ENCODE measurements at regions not wholly inside any gene's neighbourhood (a gene's known extent, or its start where the extent isn't known, plus 50 kb on each side); places are given as distances from the start of the nearest gene placed in this dataset.

GRCh38 chr6:119637768-119638167 is 288.2 kb upstream of the MAN1A1 start:
- ChIA-PET POLR2A (no interaction called here), CTCF (ENCODE audit: low intra/inter-chr PET ratio, low total read pairs) (no interaction called here)
- Histone ChIP-seq H2AFZ (ENCODE audit: low read length) (no peak overlapping the region), H3K27me3 (ENCODE audit: control insufficient read depth in 1 of 2, insufficient read depth in 2 of 2, low read length in 2 of 2) (no peaks in the 10 kb centered on the region), H3K79me2 (ENCODE audit: insufficient read depth, low read length) (no peaks in the 10 kb centered on the region), H3K9me3 (ENCODE audit: low read length) (no peaks in the 10 kb centered on the region), H4K20me1 (ENCODE audit: insufficient read depth, low read length) (no peaks in the 10 kb centered on the region), H3K4me2 (ENCODE audit: low read depth, low read length) (no peak overlapping the region), H3K27ac (ENCODE audit: extremely low read length, insufficient read depth, low read length) (no peak overlapping the region), H3K4me1 (ENCODE audit: insufficient read depth, low read length) (no peaks in the 10 kb centered on the region), H3K4me3 (replicated peaks in 1 of 3; ENCODE audit: insufficient read depth in 1 of 3, low read depth in 2 of 3, low read length in 3 of 3) (no peak overlapping the region), H3K36me3 (replicated peaks in 1 of 2; ENCODE audit: control insufficient read depth in 1 of 2, insufficient read depth in 2 of 2, low read length in 2 of 2) (no peaks in the 10 kb centered on the region), H3K9ac (ENCODE audit: insufficient read depth, low read depth, low read length) (no peak overlapping the region)
- no peak for TF ChIP-seq NCOA2 (CRISPR knock-in tag; IDR thresholded peaks at IDR 0.05)
- no peak for TF ChIP-seq HOXD1 (CRISPR knock-in tag; IDR thresholded peaks at IDR 0.05)
- TF ChIP-seq JUNB (CRISPR knock-in tag; IDR thresholded peaks at IDR 0.05; ENCODE audit: borderline replicate concordance), result no peak
- no peak for TF ChIP-seq ARID3A (IDR thresholded peaks at IDR 0.05; ENCODE audit: low read depth, low read length)
- TF ChIP-seq GTF3A (CRISPR knock-in tag; conservative IDR thresholded peaks at IDR 0.05), result no peak
- no peak for TF ChIP-seq ELF3 (CRISPR knock-in tag; IDR thresholded peaks at IDR 0.05)
- TF ChIP-seq ZNF136 (CRISPR knock-in tag; IDR thresholded peaks at IDR 0.05; ENCODE audit: low read depth), result no peak
- no peak for TF ChIP-seq TOE1 (CRISPR knock-in tag; IDR thresholded peaks at IDR 0.05)
- TF ChIP-seq, protein P1, sequence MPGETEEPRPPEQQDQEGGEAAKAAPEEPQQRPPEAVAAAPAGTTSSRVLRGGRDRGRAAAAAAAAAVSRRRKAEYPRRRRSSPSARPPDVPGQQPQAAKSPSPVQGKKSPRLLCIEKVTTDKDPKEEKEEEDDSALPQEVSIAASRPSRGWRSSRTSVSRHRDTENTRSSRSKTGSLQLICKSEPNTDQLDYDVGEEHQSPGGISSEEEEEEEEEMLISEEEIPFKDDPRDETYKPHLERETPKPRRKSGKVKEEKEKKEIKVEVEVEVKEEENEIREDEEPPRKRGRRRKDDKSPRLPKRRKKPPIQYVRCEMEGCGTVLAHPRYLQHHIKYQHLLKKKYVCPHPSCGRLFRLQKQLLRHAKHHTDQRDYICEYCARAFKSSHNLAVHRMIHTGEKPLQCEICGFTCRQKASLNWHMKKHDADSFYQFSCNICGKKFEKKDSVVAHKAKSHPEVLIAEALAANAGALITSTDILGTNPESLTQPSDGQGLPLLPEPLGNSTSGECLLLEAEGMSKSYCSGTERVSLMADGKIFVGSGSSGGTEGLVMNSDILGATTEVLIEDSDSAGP (CRISPR knock-in tag; IDR thresholded peaks at IDR 0.05; ENCODE audit: borderline replicate concordance), result no peak
- no peak for TF ChIP-seq PHF21A (CRISPR knock-in tag; IDR thresholded peaks at IDR 0.05)
- TF ChIP-seq SIX4 (CRISPR knock-in tag; IDR thresholded peaks at IDR 0.05), result no peak
- TF ChIP-seq KDM5A (IDR thresholded peaks at IDR 0.05; ENCODE audit: borderline replicate concordance, low read length), result no peak
- no peak for TF ChIP-seq SRSF1 (optimal IDR thresholded peaks at IDR 0.05; ENCODE audit: low read depth, low read length)
- TF ChIP-seq, protein P2, sequence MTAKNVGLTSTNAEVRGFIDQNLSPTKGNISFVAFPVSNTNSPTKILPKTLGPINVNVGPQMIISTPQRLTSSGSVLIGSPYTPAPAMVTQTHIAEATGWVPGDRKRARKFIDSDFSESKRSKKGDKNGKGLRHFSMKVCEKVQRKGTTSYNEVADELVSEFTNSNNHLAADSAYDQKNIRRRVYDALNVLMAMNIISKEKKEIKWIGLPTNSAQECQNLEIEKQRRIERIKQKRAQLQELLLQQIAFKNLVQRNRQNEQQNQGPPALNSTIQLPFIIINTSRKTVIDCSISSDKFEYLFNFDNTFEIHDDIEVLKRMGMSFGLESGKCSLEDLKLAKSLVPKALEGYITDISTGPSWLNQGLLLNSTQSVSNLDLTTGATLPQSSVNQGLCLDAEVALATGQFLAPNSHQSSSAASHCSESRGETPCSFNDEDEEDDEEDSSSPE (CRISPR knock-in tag; IDR thresholded peaks at IDR 0.05), result no peak
- 3% methylated on average over 3 of the region's 3 CpGs for WGBS (ENCODE audit: low lambda C conversion rate)
- FAIRE-seq (no peak), ATAC-seq (no peak), DNase-seq (ENCODE audit: low spot score) (no peak)
- intact Hi-C loops (cut with micrococcal nuclease; ENCODE audit: unreplicated experiment) (loop anchor here (5.0 kb wide), 1 partner anchor 1040 kb away; no protein-coding TSS in a partner anchor), in situ Hi-C loops (cut with HindIII; ENCODE audit: extremely low pct_ligation_motif_present, low pct_unique_long_range_greater_than_20kb) (no loop called here)
- BruUV-seq (replicated peaks), result no TSS peak
